ENCODE measurements at regions not wholly inside any gene's neighbourhood (a gene's known extent, or its start where the extent isn't known, plus 50 kb on each side); places are given as distances from the start of the nearest gene placed in this dataset.
"Not testable (repeated sequence)": the region's sequence is repeated elsewhere in the genome, so short reads cannot be mapped to it uniquely, and the experiment has no call there.

DNA sequence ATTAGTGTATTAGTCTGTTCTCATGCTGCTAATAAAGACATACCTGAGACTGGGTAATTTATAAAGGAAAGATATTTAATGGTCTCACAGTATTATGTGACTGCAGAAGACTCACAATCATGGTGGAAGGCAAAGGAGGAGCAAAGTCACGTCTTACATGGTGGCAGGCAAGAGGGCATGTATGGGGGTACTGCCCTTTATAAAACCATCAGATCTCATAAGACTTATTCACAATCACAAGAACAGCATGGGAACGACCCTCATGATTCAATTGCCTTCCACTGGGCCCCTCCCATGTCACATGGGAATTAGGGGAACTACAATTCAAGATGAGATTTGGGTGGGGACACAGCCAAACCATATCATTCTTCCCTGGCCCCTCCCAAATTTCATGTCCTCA lies 52.7 kb upstream of the ST3GAL5 start:
- H3K4me3 ChIP-seq (ENCODE audit: low read length); H3K27me3 ChIP-seq (ENCODE audit: insufficient read depth, low read length); H3K9ac ChIP-seq (ENCODE audit: low read depth, low read length); H3K4me1 ChIP-seq (ENCODE audit: insufficient read depth, low read length); H3K27ac ChIP-seq (ENCODE audit: low read depth, low read length); H3K36me3 ChIP-seq (ENCODE audit: insufficient read depth, low read length): not testable (repeated sequence)
- WGBS: 81% methylated on average over 2 of the region's 2 CpGs
- H3K9me3 ChIP-seq (ENCODE audit: insufficient read depth, low read depth, low read length): peaks cover 20% of the 10 kb centered on the region

DNA sequence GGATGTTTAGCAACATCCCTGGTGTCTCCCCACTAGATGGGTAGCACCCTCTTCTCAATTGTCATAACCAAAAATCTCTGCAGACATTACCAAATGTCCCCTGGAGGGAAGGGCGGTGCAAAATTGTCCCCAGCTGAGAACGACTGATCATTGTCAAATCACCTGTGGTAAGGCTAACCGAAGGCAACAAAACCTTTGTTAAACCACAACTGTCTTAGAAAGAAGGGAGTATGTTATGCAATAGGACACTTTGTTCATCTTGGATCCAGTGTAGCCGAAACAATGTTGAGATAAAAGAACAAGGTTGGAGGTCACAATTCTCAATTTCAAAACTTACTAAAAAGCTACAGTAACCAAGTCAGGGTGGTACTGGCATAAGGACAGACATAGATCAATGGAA lies 50.3 kb upstream of the ST3GAL5 start:
- Histone ChIP-seq H3K4me1 (ENCODE audit: insufficient read depth, low read length) (peaks cover 13% of the 10 kb centered on the region), H3K36me3 (ENCODE audit: insufficient read depth, low read length) (no peaks in the 10 kb centered on the region), H3K9ac (ENCODE audit: low read depth, low read length) (no peak overlapping the region), H3K9me3 (ENCODE audit: insufficient read depth, low read depth, low read length) (peaks cover 20% of the 10 kb centered on the region), H3K4me3 (ENCODE audit: low read length) (no peak overlapping the region), H3K27me3 (ENCODE audit: insufficient read depth, low read length) (no peaks in the 10 kb centered on the region), H3K27ac (ENCODE audit: low read depth, low read length) (no peak overlapping the region)
- 94% methylated on average over 4 of the region's 4 CpGs for WGBS

Measured in HUES64 (cell line).